Peyer's patch (tissue), 4 donors: ENCODE measurements at regions not wholly inside any gene's neighbourhood (a gene's known extent, or its start where the extent isn't known, plus 50 kb on each side); places are given as distances from the start of the nearest gene placed in this dataset.

ENCODE experiments used
- POLR2A ChIP-seq, 2 donors: fragments of 450-650 bp; IDR thresholded peaks; one replicate each; pipeline ENCODE4 v1.5.1; 2017; ENCODE audit warnings: antibody characterized with exemption in 2 of 2, mild to moderate bottlenecking in 2 of 2, moderate library complexity in 2 of 2
- TF ChIP-seq, protein P1 (sequence below), 6 experiments: fragments of 450-650 bp in 4 of 6; fragments of 200-600 bp in 2 of 6; sonication (generic) in 1 of 6; IDR thresholded peaks; one replicate each; pipeline ENCODE4 v1.5.1; 2017 to 2019; ENCODE audit warnings: antibody characterized with exemption in 6 of 6, mild to moderate bottlenecking in 3 of 6, moderate library complexity in 1 of 6

GRCh38 chr3:65174713-65175112, 486.9 kb upstream of the ADAMTS9 start:
- TF ChIP-seq, protein P1, sequence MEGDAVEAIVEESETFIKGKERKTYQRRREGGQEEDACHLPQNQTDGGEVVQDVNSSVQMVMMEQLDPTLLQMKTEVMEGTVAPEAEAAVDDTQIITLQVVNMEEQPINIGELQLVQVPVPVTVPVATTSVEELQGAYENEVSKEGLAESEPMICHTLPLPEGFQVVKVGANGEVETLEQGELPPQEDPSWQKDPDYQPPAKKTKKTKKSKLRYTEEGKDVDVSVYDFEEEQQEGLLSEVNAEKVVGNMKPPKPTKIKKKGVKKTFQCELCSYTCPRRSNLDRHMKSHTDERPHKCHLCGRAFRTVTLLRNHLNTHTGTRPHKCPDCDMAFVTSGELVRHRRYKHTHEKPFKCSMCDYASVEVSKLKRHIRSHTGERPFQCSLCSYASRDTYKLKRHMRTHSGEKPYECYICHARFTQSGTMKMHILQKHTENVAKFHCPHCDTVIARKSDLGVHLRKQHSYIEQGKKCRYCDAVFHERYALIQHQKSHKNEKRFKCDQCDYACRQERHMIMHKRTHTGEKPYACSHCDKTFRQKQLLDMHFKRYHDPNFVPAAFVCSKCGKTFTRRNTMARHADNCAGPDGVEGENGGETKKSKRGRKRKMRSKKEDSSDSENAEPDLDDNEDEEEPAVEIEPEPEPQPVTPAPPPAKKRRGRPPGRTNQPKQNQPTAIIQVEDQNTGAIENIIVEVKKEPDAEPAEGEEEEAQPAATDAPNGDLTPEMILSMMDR (IDR thresholded peaks at IDR 0.05): no peak
- TF ChIP-seq POLR2A (IDR thresholded peaks at IDR 0.05): no peak
